PC-9 (cell line): ENCODE measurements at regions not wholly inside any gene's neighbourhood (a gene's known extent, or its start where the extent isn't known, plus 50 kb on each side); places are given as distances from the start of the nearest gene placed in this dataset.

Experiments
- BruUV-seq: library from RNA; stranded (reverse); fragments of 400-500 nt; replicated peaks from 2 replicates; lab custom pipeline; 2021; lab: Mats Ljungman, UMichigan
- CTCF ChIA-PET: fragments of 300-600 bp; sonication (Branson Sonifier 250); formaldehyde crosslinking; loops from one replicate; lab custom pipeline; 2022; ENCODE audit warnings: antibody characterized with exemption; lab: Charles Lee
- POLR2A ChIA-PET: fragments of 300-600 bp; sonication (Branson Sonifier 250); formaldehyde crosslinking; loops from one replicate; lab custom pipeline; 2022; ENCODE audit warnings: antibody characterized with exemption; ENCODE audit not compliant: unreplicated experiment; lab: Charles Lee
- DNase-seq, 2 experiments: peaks; one replicate each; pipeline versions ENCODE4 v3.0.0 to v3.0.0-alpha.2; 2015 to 2022; ENCODE audit warnings: mixed read lengths in 1 of 2
- H2AFZ ChIP-seq: fragments of 200-600 bp; sonication (generic); 2 replicates; pipeline ENCODE4 v1.8.1; 2017; ENCODE audit warnings: antibody characterized with exemption
- H3F3A ChIP-seq: fragments of 200-600 bp; sonication (generic); 2 replicates; pipeline ENCODE4 v1.8.1; 2017; ENCODE audit warnings: antibody characterized with exemption, mild to moderate bottlenecking, low read depth; ENCODE audit not compliant: insufficient read depth
- H3K27ac ChIP-seq: fragments of 200-600 bp; sonication (generic); 2 replicates; pipeline ENCODE4 v1.6.1; 2016; ENCODE audit warnings: mixed run types
- H3K27me3 ChIP-seq: fragments of 200-600 bp; sonication (generic); 2 replicates; pipeline ENCODE4 v1.6.1; 2016; ENCODE audit warnings: low read depth, mixed run types; ENCODE audit not compliant: insufficient read depth
- H3K36me3 ChIP-seq: fragments of 200-600 bp; sonication (generic); 2 replicates; pipeline ENCODE4 v1.6.1; 2016; ENCODE audit warnings: low read depth, mixed run types
- H3K4me1 ChIP-seq: fragments of 200-600 bp; sonication (generic); replicated peaks from 2 replicates; pipeline ENCODE4 v1.6.1; 2016; ENCODE audit warnings: mixed run types; ENCODE audit not compliant: insufficient read depth
- H3K4me2 ChIP-seq: fragments of 200-600 bp; sonication (generic); 2 replicates; pipeline ENCODE4 v1.6.1; 2017; ENCODE audit warnings: mixed run types
- H3K4me3 ChIP-seq: fragments of 200-600 bp; sonication (generic); 2 replicates; pipeline ENCODE4 v1.6.1; 2016; ENCODE audit warnings: mixed run types
- H3K79me2 ChIP-seq: fragments of 200-600 bp; sonication (generic); 2 replicates; pipeline ENCODE4 v1.6.1; 2017; ENCODE audit warnings: low read depth, mixed run types
- H3K9me2 ChIP-seq: fragments of 200-600 bp; sonication (generic); 2 replicates; pipeline ENCODE4 v1.8.1; 2017; ENCODE audit warnings: mild to moderate bottlenecking; ENCODE audit not compliant: insufficient read depth
- H3K9me3 ChIP-seq: fragments of 200-600 bp; sonication (generic); 2 replicates; pipeline ENCODE4 v1.8.1; 2016; ENCODE audit warnings: low read depth; ENCODE audit not compliant: insufficient read depth
- H4K20me1 ChIP-seq: fragments of 200-600 bp; sonication (generic); 2 replicates; pipeline ENCODE4 v1.8.1; 2017; ENCODE audit not compliant: insufficient read depth
- CTCF ChIP-seq: fragments of 200-600 bp; sonication (generic); conservative IDR thresholded peaks from 2 replicates; pipeline ENCODE4 v1.6.1; 2017; ENCODE audit warnings: mixed run types, antibody characterized with exemption, mild to moderate bottlenecking, moderate library complexity
- EZH2 ChIP-seq: fragments of 200-600 bp; sonication (generic); IDR thresholded peaks from 2 replicates; pipeline ENCODE4 v1.8.0; 2017; ENCODE audit warnings: antibody characterized with exemption, low read depth
- intact Hi-C: fragments of 100-400 bp; cut with micrococcal nuclease; formaldehyde crosslinking; loops from one replicate; pipeline ENCODE4 v1.10.0; 2022; ENCODE audit not compliant: unreplicated experiment

DNA sequence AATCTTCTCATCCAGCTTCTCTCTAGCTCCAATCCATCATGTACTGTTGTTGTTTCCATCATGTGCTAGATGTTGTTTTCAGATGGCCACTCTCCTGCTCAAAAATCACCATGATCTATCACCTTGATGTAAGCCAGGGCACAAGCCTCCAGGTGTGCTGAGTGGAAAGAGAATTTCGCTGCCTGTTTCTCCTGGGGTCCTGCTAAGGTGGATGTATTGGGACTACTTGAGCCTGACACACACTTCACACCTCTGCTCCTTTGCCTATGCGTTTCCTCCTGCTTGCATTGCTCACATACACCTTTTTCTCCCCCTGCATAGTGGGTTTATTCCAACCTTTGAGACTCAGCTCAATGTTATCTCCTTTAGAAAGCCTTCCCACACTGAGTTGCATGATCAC, 287.6 kb downstream of the CYRIA start:
- intact Hi-C loops, result no loop called here
- BruUV-seq, result no TSS peak

GRCh38 chr2:16375981-16376380, 289.7 kb downstream of the CYRIA start:
- H4K20me1 ChIP-seq, result no peaks in the 10 kb centered on the region
- no peak overlapping the region for H3K27ac ChIP-seq
- no peak for DNase-seq
- CTCF ChIA-PET, result no interaction called here
- H3K79me2 ChIP-seq, result no peaks in the 10 kb centered on the region
- no peak overlapping the region for H3K4me2 ChIP-seq
- no peaks in the 10 kb centered on the region for H3F3A ChIP-seq
- TF ChIP-seq EZH2 (no peak), CTCF (no peak)
- H3K4me1 ChIP-seq, result no peaks in the 10 kb centered on the region
- no peak overlapping the region for H2AFZ ChIP-seq
- POLR2A ChIA-PET, result no interaction called here
- intact Hi-C loops, result no loop called here
- no peaks in the 10 kb centered on the region for H3K36me3 ChIP-seq
- no peak overlapping the region for H3K4me3 ChIP-seq
- 0 out of 2 replicates have a peak, but pooled peaks cover 5% of the 10 kb centered on the region for H3K27me3 ChIP-seq
- no peaks in the 10 kb centered on the region for H3K9me3 ChIP-seq
- no TSS peak for BruUV-seq
- H3K9me2 ChIP-seq, result no peaks in the 10 kb centered on the region; the same call in 1 of the 2 replicates

More for the DNA sequence above, 287.6 kb downstream of the CYRIA start:
- Histone ChIP-seq H3K4me1 (no peaks in the 10 kb centered on the region), H3K36me3 (no peaks in the 10 kb centered on the region), H3F3A (no peaks in the 10 kb centered on the region), H3K9me2 (no peaks in the 10 kb centered on the region; the same call in 1 of the 2 replicates), H3K4me2 (no peak overlapping the region), H4K20me1 (no peaks in the 10 kb centered on the region), H3K27ac (no peak overlapping the region), H3K27me3 (0 out of 2 replicates have a peak, but pooled peaks cover 5% of the 10 kb centered on the region), H3K4me3 (no peak overlapping the region), H3K79me2 (no peaks in the 10 kb centered on the region), H2AFZ (no peak overlapping the region), H3K9me3 (no peaks in the 10 kb centered on the region)
- TF ChIP-seq EZH2 (no peak), CTCF (no peak)
- DNase-seq, result no peak
- ChIA-PET CTCF (no interaction called here), POLR2A (no interaction called here)

GRCh38 chr2:16375351-16375750, 290.3 kb downstream of the CYRIA start:
- CTCF ChIA-PET, result no interaction called here
- Histone ChIP-seq H3F3A (no peaks in the 10 kb centered on the region), H3K4me2 (no peak overlapping the region), H3K4me3 (no peak overlapping the region), H3K9me3 (no peaks in the 10 kb centered on the region), H3K27me3 (0 out of 2 replicates have a peak, but pooled peaks cover 5% of the 10 kb centered on the region), H3K27ac (no peak overlapping the region), H3K79me2 (no peaks in the 10 kb centered on the region), H2AFZ (no peak overlapping the region), H3K36me3 (no peaks in the 10 kb centered on the region), H3K9me2 (no peaks in the 10 kb centered on the region; the same call in 1 of the 2 replicates), H3K4me1 (no peaks in the 10 kb centered on the region), H4K20me1 (no peaks in the 10 kb centered on the region)
- intact Hi-C loops, result no loop called here
- TF ChIP-seq EZH2 (no peak), CTCF (no peak)
- DNase-seq, result no peak
- POLR2A ChIA-PET, result no interaction called here
- BruUV-seq, result no TSS peak
